ENCODE measurements at regions not wholly inside any gene's neighbourhood (a gene's known extent, or its start where the extent isn't known, plus 50 kb on each side); places are given as distances from the start of the nearest gene placed in this dataset.

- no peak for DNase-seq (ENCODE audit: low read depth)
- Histone ChIP-seq H3K36me3 (ENCODE audit: control insufficient read depth, insufficient read depth, low read length) (no peaks in the 10 kb centered on the region), H3K4me3 (ENCODE audit: low read depth, low read length) (no peak overlapping the region), H3K27me3 (ENCODE audit: control insufficient read depth, insufficient read depth, low read length) (no peaks in the 10 kb centered on the region)
- TF ChIP-seq, protein P1, sequence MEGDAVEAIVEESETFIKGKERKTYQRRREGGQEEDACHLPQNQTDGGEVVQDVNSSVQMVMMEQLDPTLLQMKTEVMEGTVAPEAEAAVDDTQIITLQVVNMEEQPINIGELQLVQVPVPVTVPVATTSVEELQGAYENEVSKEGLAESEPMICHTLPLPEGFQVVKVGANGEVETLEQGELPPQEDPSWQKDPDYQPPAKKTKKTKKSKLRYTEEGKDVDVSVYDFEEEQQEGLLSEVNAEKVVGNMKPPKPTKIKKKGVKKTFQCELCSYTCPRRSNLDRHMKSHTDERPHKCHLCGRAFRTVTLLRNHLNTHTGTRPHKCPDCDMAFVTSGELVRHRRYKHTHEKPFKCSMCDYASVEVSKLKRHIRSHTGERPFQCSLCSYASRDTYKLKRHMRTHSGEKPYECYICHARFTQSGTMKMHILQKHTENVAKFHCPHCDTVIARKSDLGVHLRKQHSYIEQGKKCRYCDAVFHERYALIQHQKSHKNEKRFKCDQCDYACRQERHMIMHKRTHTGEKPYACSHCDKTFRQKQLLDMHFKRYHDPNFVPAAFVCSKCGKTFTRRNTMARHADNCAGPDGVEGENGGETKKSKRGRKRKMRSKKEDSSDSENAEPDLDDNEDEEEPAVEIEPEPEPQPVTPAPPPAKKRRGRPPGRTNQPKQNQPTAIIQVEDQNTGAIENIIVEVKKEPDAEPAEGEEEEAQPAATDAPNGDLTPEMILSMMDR (IDR thresholded peaks at IDR 0.05; ENCODE audit: insufficient read depth, low read length, poor library complexity, severe bottlenecking): no peak
Measured at GRCh38 chr18:64966667-64967066, 784.1 kb upstream of the CDH7 start.

- no peak for DNase-seq (ENCODE audit: low read depth)
- Histone ChIP-seq H3K36me3 (ENCODE audit: control insufficient read depth, insufficient read depth, low read length) (no peaks in the 10 kb centered on the region), H3K4me3 (ENCODE audit: low read depth, low read length) (no peak overlapping the region), H3K27me3 (ENCODE audit: control insufficient read depth, insufficient read depth, low read length) (no peaks in the 10 kb centered on the region)
- TF ChIP-seq, protein P1 (IDR thresholded peaks at IDR 0.05; ENCODE audit: insufficient read depth, low read length, poor library complexity, severe bottlenecking): no peak
Measured at GRCh38 chr18:64956465-64956864, 794.3 kb upstream of the CDH7 start.

GRCh38 chr18:64949885-64950284, 800.9 kb upstream of the CDH7 start:
- TF ChIP-seq, protein P1 (IDR thresholded peaks at IDR 0.05; ENCODE audit: insufficient read depth, low read length, poor library complexity, severe bottlenecking): no peak
- Histone ChIP-seq H3K27me3 (ENCODE audit: control insufficient read depth, insufficient read depth, low read length) (no peaks in the 10 kb centered on the region), H3K36me3 (ENCODE audit: control insufficient read depth, insufficient read depth, low read length) (no peaks in the 10 kb centered on the region), H3K4me3 (ENCODE audit: low read depth, low read length) (no peak overlapping the region)
- DNase-seq (ENCODE audit: low read depth): no peak

DNA sequence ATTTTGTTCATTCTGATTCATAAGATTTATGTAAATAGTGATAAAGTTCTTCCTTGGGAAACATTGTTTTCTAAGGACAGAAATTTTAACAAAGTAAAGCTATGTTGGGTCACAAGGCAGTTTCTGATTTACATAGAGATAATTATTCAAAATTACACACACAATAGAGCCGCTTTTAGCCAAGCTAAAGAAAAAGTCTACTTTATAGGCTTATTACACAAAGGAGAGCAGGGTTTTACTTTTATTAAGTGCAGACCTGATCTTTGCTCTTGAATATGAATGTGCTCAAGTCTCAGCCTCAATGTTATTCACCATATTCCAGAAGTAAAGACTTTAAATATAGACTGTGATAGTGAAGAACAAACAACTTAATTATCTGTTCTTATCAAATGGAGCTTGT, 787.8 kb upstream of the LINC00305 start:
- no peaks in the 10 kb centered on the region for H3K27me3 ChIP-seq (ENCODE audit: control insufficient read depth, insufficient read depth, low read length)
- no peak for DNase-seq (ENCODE audit: low read depth)
- TF ChIP-seq, protein P1 (IDR thresholded peaks at IDR 0.05; ENCODE audit: insufficient read depth, low read length, poor library complexity, severe bottlenecking): no peak
- no peaks in the 10 kb centered on the region for H3K36me3 ChIP-seq (ENCODE audit: control insufficient read depth, insufficient read depth, low read length)
- no peak overlapping the region for H3K4me3 ChIP-seq (ENCODE audit: low read depth, low read length)

- Histone ChIP-seq H3K4me3 (ENCODE audit: low read depth, low read length) (no peak overlapping the region), H3K36me3 (ENCODE audit: control insufficient read depth, insufficient read depth, low read length) (no peaks in the 10 kb centered on the region), H3K27me3 (ENCODE audit: control insufficient read depth, insufficient read depth, low read length) (no peaks in the 10 kb centered on the region)
- TF ChIP-seq, protein P1 (IDR thresholded peaks at IDR 0.05; ENCODE audit: insufficient read depth, low read length, poor library complexity, severe bottlenecking): no peak
- DNase-seq (ENCODE audit: low read depth): no peak
Measured at GRCh38 chr18:64929036-64929435, 780.1 kb upstream of the LINC00305 start.

DNA sequence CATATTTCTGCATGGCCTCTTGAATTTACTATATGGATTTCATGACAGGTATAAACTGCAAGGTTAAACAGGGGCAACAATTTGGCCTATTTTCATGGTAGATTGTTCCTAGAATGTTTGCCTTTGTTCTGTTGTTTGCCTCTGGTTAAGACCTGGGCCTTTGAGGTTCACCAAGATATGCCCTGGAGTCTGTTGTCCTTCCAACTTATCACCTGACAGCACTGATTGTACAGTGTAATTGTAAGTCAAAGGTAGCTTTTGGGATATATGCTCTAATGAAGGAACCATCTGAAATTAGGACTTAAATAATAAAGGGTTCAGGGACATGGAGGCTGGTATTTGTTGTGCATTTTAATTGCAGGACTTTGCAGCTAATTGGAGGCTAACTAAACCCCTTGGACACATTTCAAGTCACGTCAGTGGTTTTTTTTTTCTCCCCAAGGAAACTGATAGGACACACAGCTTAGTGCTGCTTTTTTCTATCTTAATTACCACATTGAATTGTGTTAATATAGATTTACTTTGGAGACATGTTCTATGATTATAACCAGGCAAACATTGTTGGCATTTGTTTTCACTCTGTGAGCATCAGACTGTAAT, 771.2 kb upstream of the LINC00305 start:
- DNase-seq (ENCODE audit: low read depth): no peak
- TF ChIP-seq, protein P1 (IDR thresholded peaks at IDR 0.05; ENCODE audit: insufficient read depth, low read length, poor library complexity, severe bottlenecking): no peak
- Histone ChIP-seq H3K27me3 (ENCODE audit: control insufficient read depth, insufficient read depth, low read length) (no peaks in the 10 kb centered on the region), H3K36me3 (ENCODE audit: control insufficient read depth, insufficient read depth, low read length) (no peaks in the 10 kb centered on the region), H3K4me3 (ENCODE audit: low read depth, low read length) (no peak overlapping the region)

All from kidney epithelial cell (primary cell).